ACC112 (cell line): ENCODE measurements at regions not wholly inside any gene's neighbourhood (a gene's known extent, or its start where the extent isn't known, plus 50 kb on each side); places are given as distances from the start of the nearest gene placed in this dataset.

Experiments
- H2AFZ ChIP-seq: fragments of 200-600 bp; sonication (generic); one replicate; pipeline ENCODE4 v1.6.0; 2017; ENCODE audit warnings: antibody characterized with exemption, low read length; ENCODE audit not compliant: unreplicated experiment
- H3K27ac ChIP-seq: fragments of 200-600 bp; sonication (generic); 2 replicates; pipeline ENCODE4 v1.5.1; 2014; ENCODE audit warnings: low read depth, mild to moderate bottlenecking, antibody characterized with exemption, low read length, moderate library complexity
- H3K27me3 ChIP-seq: fragments of 200-600 bp; sonication (generic); 2 replicates; pipeline ENCODE4 v1.6.1; 2014; ENCODE audit warnings: mild to moderate bottlenecking, antibody characterized with exemption, low read length, moderate library complexity, mixed read lengths; ENCODE audit not compliant: insufficient read depth
- H3K36me3 ChIP-seq: fragments of 200-600 bp; sonication (generic); 2 replicates; pipeline ENCODE4 v1.6.1; 2016; ENCODE audit warnings: mild to moderate bottlenecking, antibody characterized with exemption, low read length, moderate library complexity, mixed read lengths; ENCODE audit not compliant: insufficient read depth
- H3K4me1 ChIP-seq: fragments of 200-600 bp; sonication (generic); one replicate; pipeline ENCODE4 v1.6.1; 2016; ENCODE audit warnings: low read length, mixed read lengths; ENCODE audit not compliant: insufficient read depth, unreplicated experiment, control insufficient read depth
- H3K4me3 ChIP-seq: fragments of 200-600 bp; sonication (generic); 2 replicates; pipeline ENCODE4 v1.5.1; 2014; ENCODE audit warnings: mild to moderate bottlenecking, low read depth, low read length
- H3K79me2 ChIP-seq: fragments of 200-600 bp; sonication (generic); one replicate; pipeline ENCODE4 v1.6.0; 2016; ENCODE audit warnings: low read length; ENCODE audit not compliant: control insufficient read depth, unreplicated experiment, insufficient read depth

DNA sequence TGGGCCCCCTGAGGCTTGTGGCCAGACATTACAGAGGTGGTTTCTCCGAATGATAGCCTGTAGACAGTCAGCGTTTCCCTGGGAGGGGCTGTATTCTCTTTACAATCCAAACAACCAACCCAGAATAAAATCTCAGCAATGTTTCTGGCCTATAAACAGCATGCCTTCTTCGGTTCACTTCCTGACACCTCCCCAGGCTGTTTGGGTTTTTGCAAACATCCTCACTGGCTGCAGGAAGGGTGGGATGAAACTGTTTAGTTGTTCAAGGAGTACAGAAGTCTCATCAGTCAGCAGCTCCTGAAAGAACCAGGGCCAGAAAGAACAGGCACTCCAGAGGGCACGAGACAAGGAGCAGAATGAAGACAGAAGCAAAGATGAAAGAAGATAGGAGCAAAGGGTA lies 350.0 kb downstream of the QKI start:
- no peak overlapping the region for H2AFZ ChIP-seq
- no peak overlapping the region for H3K4me3 ChIP-seq
- H3K27ac ChIP-seq: no peak overlapping the region
- no peaks in the 10 kb centered on the region for H3K4me1 ChIP-seq
- no peaks in the 10 kb centered on the region for H3K27me3 ChIP-seq
- no peaks in the 10 kb centered on the region for H3K79me2 ChIP-seq
- H3K36me3 ChIP-seq: no peaks in the 10 kb centered on the region

DNA sequence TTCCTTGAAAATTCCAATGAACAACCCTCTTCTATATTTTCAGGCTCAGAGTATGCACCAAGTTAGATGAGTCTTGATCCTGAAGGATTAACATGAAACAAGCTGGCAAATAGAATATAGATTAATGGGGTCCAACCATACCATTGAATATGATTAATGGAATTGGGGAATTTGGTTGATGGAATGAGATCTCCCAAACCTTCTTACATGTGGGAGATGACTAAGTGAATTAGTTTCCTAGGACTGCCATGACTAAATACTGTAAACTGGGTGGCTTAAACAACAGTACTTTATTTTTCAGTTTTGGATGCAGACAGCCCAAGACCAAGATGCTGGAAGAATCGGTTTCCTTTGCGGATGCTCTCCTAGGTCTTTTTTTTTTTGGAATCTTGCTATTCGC lies 347.0 kb downstream of the QKI start:
- no peaks in the 10 kb centered on the region for H3K79me2 ChIP-seq
- no peaks in the 10 kb centered on the region for H3K4me1 ChIP-seq
- H2AFZ ChIP-seq: no peak overlapping the region
- no peaks in the 10 kb centered on the region for H3K36me3 ChIP-seq
- H3K27ac ChIP-seq: no peak overlapping the region
- no peaks in the 10 kb centered on the region for H3K27me3 ChIP-seq
- H3K4me3 ChIP-seq: no peak overlapping the region

- H3K79me2 ChIP-seq: no peaks in the 10 kb centered on the region
- no peaks in the 10 kb centered on the region for H3K36me3 ChIP-seq
- no peak overlapping the region for H2AFZ ChIP-seq
Observed at GRCh38 chr6:163760860-163761259, 346.3 kb downstream of the QKI start.

GRCh38 chr6:163759542-163759941 lies 345.0 kb downstream of the QKI start:
- no peak overlapping the region for H2AFZ ChIP-seq
- no peaks in the 10 kb centered on the region for H3K4me1 ChIP-seq
- H3K79me2 ChIP-seq: no peaks in the 10 kb centered on the region
- H3K27me3 ChIP-seq: no peaks in the 10 kb centered on the region
- H3K36me3 ChIP-seq: no peaks in the 10 kb centered on the region
- H3K27ac ChIP-seq: no peak overlapping the region
- no peak overlapping the region for H3K4me3 ChIP-seq

More at GRCh38 chr6:163760860-163761259, 346.3 kb downstream of the QKI start:
- Histone ChIP-seq H3K4me3 (no peak overlapping the region), H3K27ac (no peak overlapping the region), H3K4me1 (no peaks in the 10 kb centered on the region), H3K27me3 (no peaks in the 10 kb centered on the region)

GRCh38 chr6:163757520-163757919 lies 343.0 kb downstream of the QKI start:
- Histone ChIP-seq H3K4me1 (no peaks in the 10 kb centered on the region), H2AFZ (no peak overlapping the region), H3K36me3 (no peaks in the 10 kb centered on the region), H3K79me2 (no peaks in the 10 kb centered on the region), H3K27me3 (no peaks in the 10 kb centered on the region), H3K27ac (no peak overlapping the region), H3K4me3 (no peak overlapping the region)

DNA sequence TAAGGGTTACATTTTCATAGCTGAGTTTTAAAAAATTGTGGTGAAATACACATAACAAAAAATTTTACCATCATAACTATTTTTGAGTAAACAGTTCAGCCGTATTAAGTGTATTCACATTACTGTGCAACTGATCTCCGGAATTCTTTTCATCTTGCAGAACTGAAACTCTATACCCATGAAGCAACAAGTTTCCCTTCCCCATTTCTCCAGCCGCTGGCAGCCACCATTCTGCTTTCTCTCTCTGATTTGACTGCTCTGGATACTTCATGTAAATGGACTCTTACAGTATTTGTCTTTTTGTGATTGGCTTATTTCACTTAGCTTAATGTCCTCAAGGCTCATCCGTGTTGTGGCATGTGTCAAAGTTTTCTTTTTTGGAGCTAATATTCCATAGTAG lies 341.6 kb downstream of the QKI start:
- no peak overlapping the region for H3K4me3 ChIP-seq
- no peaks in the 10 kb centered on the region for H3K4me1 ChIP-seq
- H3K79me2 ChIP-seq: no peaks in the 10 kb centered on the region
- no peaks in the 10 kb centered on the region for H3K36me3 ChIP-seq
- H3K27ac ChIP-seq: no peak overlapping the region
- no peaks in the 10 kb centered on the region for H3K27me3 ChIP-seq
- H2AFZ ChIP-seq: no peak overlapping the region

- Histone ChIP-seq H3K4me1 (no peaks in the 10 kb centered on the region), H3K36me3 (no peaks in the 10 kb centered on the region), H3K27ac (no peak overlapping the region), H3K27me3 (no peaks in the 10 kb centered on the region), H2AFZ (no peak overlapping the region), H3K4me3 (no peak overlapping the region), H3K79me2 (no peaks in the 10 kb centered on the region)
Observed at GRCh38 chr6:163754866-163755265, 340.3 kb downstream of the QKI start.

DNA sequence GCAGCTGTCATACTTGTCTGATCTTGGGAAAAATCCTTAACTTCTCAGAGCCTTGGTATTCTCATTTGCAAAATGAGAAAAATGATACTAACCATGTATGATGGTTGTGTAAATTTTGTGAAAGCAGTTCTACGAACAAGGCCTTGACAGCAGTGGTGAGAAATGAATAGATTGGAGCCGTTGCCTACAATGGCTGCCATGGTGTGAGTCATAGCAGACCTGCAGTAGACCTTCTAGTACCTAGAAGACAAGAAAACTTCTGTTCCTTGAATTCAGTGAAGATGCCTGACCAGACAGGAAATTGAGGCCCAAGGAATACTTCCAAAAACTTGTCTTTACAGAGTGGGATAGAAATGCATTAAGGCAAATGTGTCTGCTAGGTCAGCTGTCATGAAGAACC lies 338.9 kb downstream of the QKI start:
- no peak overlapping the region for H3K4me3 ChIP-seq
- H2AFZ ChIP-seq: no peak overlapping the region
- H3K79me2 ChIP-seq: no peaks in the 10 kb centered on the region
- no peaks in the 10 kb centered on the region for H3K4me1 ChIP-seq
- no peaks in the 10 kb centered on the region for H3K27me3 ChIP-seq
- H3K27ac ChIP-seq: no peak overlapping the region
- H3K36me3 ChIP-seq: no peaks in the 10 kb centered on the region

DNA sequence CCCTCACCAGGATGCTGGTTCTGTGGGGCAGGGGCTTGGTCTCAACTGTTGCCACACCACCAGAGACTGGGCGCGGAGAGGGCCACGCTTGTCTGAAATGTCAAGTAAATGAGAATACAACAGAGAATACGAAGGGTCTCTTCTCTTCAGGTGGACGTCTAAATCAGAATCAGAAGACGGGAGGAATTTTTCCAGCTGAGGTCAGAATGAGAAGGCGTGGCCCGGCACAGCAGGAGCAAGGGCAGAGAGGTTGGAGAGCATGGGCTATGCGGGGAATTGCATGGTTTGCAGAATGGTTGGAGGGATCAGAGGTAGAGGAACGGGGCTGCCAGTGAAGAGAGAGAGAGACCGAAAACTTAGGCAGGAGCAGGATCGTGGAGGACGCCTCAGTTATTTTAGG lies 337.9 kb downstream of the QKI start:
- H3K27ac ChIP-seq: no peak overlapping the region
- H3K36me3 ChIP-seq: no peaks in the 10 kb centered on the region
- no peak overlapping the region for H3K4me3 ChIP-seq
- no peaks in the 10 kb centered on the region for H3K4me1 ChIP-seq
- H2AFZ ChIP-seq: no peak overlapping the region
- no peaks in the 10 kb centered on the region for H3K79me2 ChIP-seq
- H3K27me3 ChIP-seq: no peaks in the 10 kb centered on the region

- Histone ChIP-seq H3K27me3 (no peaks in the 10 kb centered on the region), H3K4me3 (no peak overlapping the region), H3K79me2 (no peaks in the 10 kb centered on the region), H3K36me3 (no peaks in the 10 kb centered on the region), H3K4me1 (no peaks in the 10 kb centered on the region), H2AFZ (no peak overlapping the region), H3K27ac (no peak overlapping the region)
Observed at GRCh38 chr6:163751032-163751525, 336.6 kb downstream of the QKI start.

DNA sequence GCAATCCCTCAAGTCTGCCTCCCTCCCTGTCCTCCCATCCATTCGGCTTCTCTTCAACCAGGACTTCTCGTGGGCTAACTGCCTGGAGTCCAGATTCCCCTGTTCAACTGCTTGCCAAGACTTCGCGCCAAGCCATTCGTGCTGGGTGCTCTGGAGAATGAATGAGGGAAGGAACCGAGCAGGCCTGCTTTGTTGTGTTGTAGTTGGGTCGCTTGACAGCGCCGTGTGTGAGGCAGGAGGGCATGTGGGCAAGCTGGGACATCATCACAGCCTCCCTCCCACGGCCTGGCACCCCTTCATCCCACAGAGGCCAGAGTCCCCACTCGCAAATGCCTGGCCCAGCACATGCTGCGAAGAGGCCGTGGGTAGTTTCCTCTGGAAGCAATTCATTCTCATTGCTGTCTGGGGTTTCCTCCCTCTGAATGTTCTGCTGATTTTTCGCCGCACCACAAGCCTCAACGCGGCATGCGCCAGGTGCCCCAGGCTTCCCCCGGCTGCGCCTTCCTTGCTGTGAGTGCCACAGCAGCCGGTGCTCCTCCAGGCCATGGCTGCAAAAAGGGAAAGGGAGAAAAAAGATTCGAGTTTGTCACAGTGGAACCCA lies 336.0 kb downstream of the QKI start:
- H3K4me1 ChIP-seq: no peaks in the 10 kb centered on the region
- H3K79me2 ChIP-seq: no peaks in the 10 kb centered on the region
- H3K27ac ChIP-seq: no peak overlapping the region
- no peaks in the 10 kb centered on the region for H3K27me3 ChIP-seq
- H3K36me3 ChIP-seq: no peaks in the 10 kb centered on the region
- no peak overlapping the region for H3K4me3 ChIP-seq
- no peak overlapping the region for H2AFZ ChIP-seq
